Panc1 (cell line): ENCODE measurements at regions not wholly inside any gene's neighbourhood (a gene's known extent, or its start where the extent isn't known, plus 50 kb on each side); places are given as distances from the start of the nearest gene placed in this dataset.

ENCODE experiments used
- CTCF ChIP-seq: fragments of 450-650 bp; IDR thresholded peaks from 2 replicates; pipeline ENCODE4 v1.5.1; 2017; ENCODE audit warnings: mild to moderate bottlenecking
- POLR2AphosphoS5 ChIP-seq: IDR thresholded peaks from 2 replicates; pipeline ENCODE4 v1.6.1; 2012; ENCODE audit warnings: mild to moderate bottlenecking, low read depth, low read length, moderate library complexity

DNA sequence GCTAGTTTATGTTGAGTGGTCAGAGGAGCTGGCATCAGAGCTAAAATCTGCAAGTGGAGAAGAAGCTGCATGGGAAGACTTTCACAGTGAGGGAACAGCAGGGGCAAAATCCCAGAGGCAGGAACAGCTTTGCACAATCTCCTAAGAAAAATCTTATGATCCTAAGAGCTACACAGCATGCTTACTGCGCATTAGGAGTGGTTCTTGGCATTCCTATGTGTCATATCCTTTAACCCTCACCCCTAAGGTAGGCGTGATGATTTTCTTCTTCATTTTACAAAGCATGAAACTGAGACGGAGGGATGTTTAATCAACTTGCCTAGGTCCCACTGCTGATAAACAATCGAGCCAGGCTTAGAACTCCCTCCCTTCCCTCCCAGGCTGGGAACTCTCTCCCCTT lies 313.6 kb upstream of the SULF2 start:
- TF ChIP-seq POLR2AphosphoS5, result no peak
- no peak for TF ChIP-seq CTCF
